ENCODE measurements at regions not wholly inside any gene's neighbourhood (a gene's known extent, or its start where the extent isn't known, plus 50 kb on each side); places are given as distances from the start of the nearest gene placed in this dataset.

- no peaks in the 10 kb centered on the region for H3K36me3 Mint-ChIP-seq (ENCODE audit: low read depth)
- H3K4me3 Mint-ChIP-seq: no peak overlapping the region
- H3K9me3 ChIP-seq (ENCODE audit: control insufficient read depth in 1 of 2, insufficient read depth in 1 of 2, low read length in 2 of 2): peaks cover 12 to 14% of the 10 kb centered on the region in 2 experiments
- H3K27ac ChIP-seq (ENCODE audit: low read depth in 1 of 2, low read length in 2 of 2): no peak overlapping the region
- intact Hi-C loops (cut with DNase I, micrococcal nuclease): no loop called here
- TF ChIP-seq CTCF (IDR thresholded peaks at IDR 0.05): no peak
- no peaks in the 10 kb centered on the region for H3K36me3 ChIP-seq (ENCODE audit: insufficient read depth, low read length)
- H3K4me1 Mint-ChIP-seq (ENCODE audit: low read depth): no peaks in the 10 kb centered on the region
- DNase-seq (no peak), ATAC-seq (ENCODE audit: poor library complexity) (no peak)
- H3K27me3 ChIP-seq (ENCODE audit: control insufficient read depth in 1 of 2, insufficient read depth in 2 of 2, low read length in 2 of 2): no peaks in the 10 kb centered on the region
- H3K4me3 ChIP-seq (ENCODE audit: low read length): no peak overlapping the region
- H3K4me1 ChIP-seq (ENCODE audit: insufficient read depth, low read length): no peaks in the 10 kb centered on the region
- no peak overlapping the region for H3K27ac Mint-ChIP-seq
- no peaks in the 10 kb centered on the region for H3K27me3 Mint-ChIP-seq
- peaks cover 7% of the 10 kb centered on the region for H3K9me3 Mint-ChIP-seq
- ChIA-PET POLR2A (no interaction called here), CTCF (no interaction called here)
Measured at GRCh38 chr5:157934600-157934999, 75.7 kb upstream of the CLINT1 start.

- TF ChIP-seq CTCF (IDR thresholded peaks at IDR 0.05): no peak
- no peak for ATAC-seq (ENCODE audit: poor library complexity)
- intact Hi-C loops (cut with DNase I, micrococcal nuclease): no loop called here
- no peak overlapping the region for H3K27ac Mint-ChIP-seq
- peaks cover 7% of the 10 kb centered on the region for H3K9me3 Mint-ChIP-seq
- no peak overlapping the region for H3K4me3 Mint-ChIP-seq
- H3K9me3 ChIP-seq (ENCODE audit: control insufficient read depth in 1 of 2, insufficient read depth in 1 of 2, low read length in 2 of 2): peaks cover 12 to 14% of the 10 kb centered on the region in 2 experiments
- no peaks in the 10 kb centered on the region for H3K4me1 ChIP-seq (ENCODE audit: insufficient read depth, low read length)
- no peak for DNase-seq
- no peaks in the 10 kb centered on the region for H3K4me1 Mint-ChIP-seq (ENCODE audit: low read depth)
- ChIA-PET CTCF (no interaction called here), POLR2A (no interaction called here)
- no peak overlapping the region for H3K27ac ChIP-seq (ENCODE audit: low read depth in 1 of 2, low read length in 2 of 2)
- H3K27me3 ChIP-seq (ENCODE audit: control insufficient read depth in 1 of 2, insufficient read depth in 2 of 2, low read length in 2 of 2): no peaks in the 10 kb centered on the region
- H3K36me3 Mint-ChIP-seq (ENCODE audit: low read depth): no peaks in the 10 kb centered on the region
- H3K27me3 Mint-ChIP-seq: no peaks in the 10 kb centered on the region
- H3K4me3 ChIP-seq (ENCODE audit: low read length): no peak overlapping the region
- H3K36me3 ChIP-seq (ENCODE audit: insufficient read depth, low read length): no peaks in the 10 kb centered on the region
Measured at GRCh38 chr5:157933005-157933404, 74.1 kb upstream of the CLINT1 start.

- ChIA-PET CTCF (no interaction called here), POLR2A (interaction anchor here (0.6 kb wide), 1 partner anchor 67 kb away, joined by 3 read pairs; no protein-coding TSS in a partner anchor)
- no peaks in the 10 kb centered on the region for H3K27me3 ChIP-seq (ENCODE audit: control insufficient read depth in 1 of 2, insufficient read depth in 2 of 2, low read length in 2 of 2)
- Mint-ChIP-seq H3K4me1 (ENCODE audit: low read depth) (no peaks in the 10 kb centered on the region), H3K9me3 (peaks cover 7% of the 10 kb centered on the region), H3K27ac (no peak overlapping the region), H3K36me3 (ENCODE audit: low read depth) (no peaks in the 10 kb centered on the region), H3K27me3 (no peaks in the 10 kb centered on the region), H3K4me3 (no peak overlapping the region)
- TF ChIP-seq CTCF (IDR thresholded peaks at IDR 0.05): no peak
- no peaks in the 10 kb centered on the region for H3K36me3 ChIP-seq (ENCODE audit: insufficient read depth, low read length)
- intact Hi-C loops (cut with DNase I, micrococcal nuclease): no loop called here
- no peaks in the 10 kb centered on the region for H3K4me1 ChIP-seq (ENCODE audit: insufficient read depth, low read length)
- no peak overlapping the region for H3K27ac ChIP-seq (ENCODE audit: low read depth in 1 of 2, low read length in 2 of 2)
- no peak for ATAC-seq (ENCODE audit: poor library complexity)
- H3K4me3 ChIP-seq (ENCODE audit: low read length): no peak overlapping the region
- peaks cover 11 to 14% of the 10 kb centered on the region in 2 experiments for H3K9me3 ChIP-seq (ENCODE audit: control insufficient read depth in 1 of 2, insufficient read depth in 1 of 2, low read length in 2 of 2)
- no peak for DNase-seq
Measured at GRCh38 chr5:157930710-157931109, 71.8 kb upstream of the CLINT1 start.

All from CD4-positive, alpha-beta T cell (primary cell).